Fibroblast of gingiva (primary cell): ENCODE measurements at regions not wholly inside any gene's neighbourhood (a gene's known extent, or its start where the extent isn't known, plus 50 kb on each side); places are given as distances from the start of the nearest gene placed in this dataset.
"Not testable (repeated sequence)": the region's sequence is repeated elsewhere in the genome, so short reads cannot be mapped to it uniquely, and the experiment has no call there.

Source experiments
- DNase-seq: peaks from one replicate; pipeline ENCODE4 v3.0.0-alpha.2; 2011; ENCODE audit warnings: low read depth

- no peak for DNase-seq
Measured at GRCh38 chr5:14942212-14942611, 70.6 kb upstream of the ANKH start.

- DNase-seq = no peak
Measured at GRCh38 chr5:14937254-14937653, 65.7 kb upstream of the ANKH start.

- DNase-seq = no peak
Measured at GRCh38 chr5:14936588-14936987, 65.0 kb upstream of the ANKH start.

DNA sequence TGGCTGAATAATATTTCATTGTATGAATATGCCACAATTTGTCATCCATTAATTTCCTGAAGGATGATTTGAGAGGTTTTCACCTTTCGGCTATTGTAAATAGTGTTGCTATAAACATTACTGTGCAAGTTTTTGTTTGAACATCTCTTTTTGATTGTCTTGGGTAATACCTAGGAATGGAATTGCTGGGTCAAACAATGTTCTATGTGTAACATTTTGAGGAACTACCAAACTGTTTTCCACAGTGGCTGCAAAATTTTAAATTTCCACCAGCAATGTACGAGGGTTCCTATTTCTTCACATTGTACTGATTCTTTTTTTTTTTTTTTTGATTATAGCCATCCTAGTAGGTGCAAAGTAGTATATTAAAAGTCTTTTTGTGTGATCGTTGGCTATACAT, 63.8 kb upstream of the ANKH start:
- peak; percentile 68 for DNase-seq

DNA sequence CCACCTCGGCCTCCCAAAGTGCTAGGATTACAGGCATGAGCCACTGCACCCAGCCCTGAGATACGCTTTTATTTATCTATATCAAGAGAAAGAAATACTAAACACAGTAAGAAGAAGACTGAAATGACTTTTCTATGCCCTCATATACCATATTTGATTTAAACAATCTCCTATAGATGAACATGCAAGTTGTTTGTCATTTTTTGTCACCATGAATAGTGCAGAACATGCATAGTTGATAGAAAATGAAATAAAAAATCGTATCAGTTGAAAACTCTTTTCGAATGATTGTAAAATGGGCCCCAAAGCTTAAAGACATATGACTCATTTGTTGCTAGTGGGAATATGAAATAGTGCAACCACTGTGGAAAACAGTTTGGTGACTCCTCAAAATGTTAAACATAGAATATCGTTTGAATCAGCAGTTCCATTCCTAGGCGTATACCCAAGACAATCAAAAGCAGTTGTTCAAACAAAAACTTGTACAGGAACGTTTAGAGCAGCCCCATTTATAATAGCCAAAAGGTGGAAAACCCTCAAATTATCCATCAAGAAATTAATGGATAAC, 61.4 kb upstream of the ANKH start:
- peak; percentile 37 for DNase-seq

- DNase-seq = no peak
Measured at GRCh38 chr5:14930486-14930885, 58.9 kb upstream of the ANKH start.

GRCh38 chr5:14929293-14930065, 57.9 kb upstream of the ANKH start:
- DNase-seq = peak; percentile 37

- DNase-seq = no peak
Measured at GRCh38 chr5:14928661-14929060, 57.1 kb upstream of the ANKH start.

DNA sequence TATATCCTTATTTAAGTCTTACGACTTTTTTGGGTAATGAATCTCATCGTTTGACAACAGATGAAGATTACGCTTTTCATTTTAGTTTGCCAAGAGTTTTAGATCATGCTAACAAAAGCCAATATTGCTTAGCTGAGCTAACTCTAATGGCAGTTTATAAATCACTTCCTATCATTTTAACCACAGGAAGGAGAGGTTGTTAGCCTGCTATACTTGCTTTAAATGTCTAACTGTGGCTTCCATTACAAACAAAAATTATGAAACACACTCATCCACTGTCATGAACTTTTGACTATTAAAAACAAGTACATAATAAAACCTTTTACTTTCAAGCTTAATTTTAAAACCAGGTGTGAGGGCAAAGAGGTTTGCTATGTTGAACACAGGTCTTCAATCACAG, 53.7 kb upstream of the ANKH start:
- DNase-seq = no peak

DNA sequence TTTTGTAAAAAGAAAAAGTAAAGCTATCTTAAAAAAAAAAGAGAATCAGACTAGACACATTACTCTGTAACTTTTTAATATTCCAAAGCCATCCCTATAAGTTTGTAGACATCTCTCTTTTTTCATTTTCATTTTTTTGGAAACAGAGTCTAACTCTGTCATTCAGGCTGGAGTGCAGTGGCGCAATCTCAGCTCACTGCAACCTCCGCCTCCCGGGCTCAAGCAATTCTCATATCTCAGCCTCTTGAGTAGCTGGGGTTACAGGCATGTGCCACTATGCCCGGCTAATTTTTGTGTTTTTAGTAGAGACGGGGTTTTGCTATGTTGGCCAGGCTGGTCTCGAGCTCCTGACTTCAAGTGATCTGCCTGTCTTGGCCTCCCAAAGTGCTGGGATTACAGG, 51.4 kb upstream of the ANKH start:
- not testable (repeated sequence) for DNase-seq

DNA sequence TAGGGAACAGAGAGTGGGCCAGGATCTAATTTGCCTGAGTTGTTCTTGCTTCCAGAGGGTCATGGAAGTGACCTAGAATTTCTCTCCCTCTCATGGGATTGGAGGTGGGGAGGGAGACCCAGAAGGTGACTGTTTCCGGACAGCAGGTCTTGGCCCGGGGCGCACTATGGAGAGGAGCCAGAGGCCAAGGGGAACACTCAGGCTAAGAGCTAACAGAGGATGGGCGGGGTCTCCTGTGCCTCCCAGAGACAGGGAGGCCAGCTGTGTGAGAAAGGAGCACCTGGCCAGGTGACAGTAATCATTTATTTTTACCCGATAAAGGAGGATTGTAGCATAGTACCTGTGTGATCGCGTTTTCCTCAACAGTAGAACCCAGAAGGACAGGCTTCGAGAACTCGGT, 50.9 kb upstream of the ANKH start:
- no peak for DNase-seq
